Lower leg skin (tissue), 4 donors: ENCODE measurements at regions not wholly inside any gene's neighbourhood (a gene's known extent, or its start where the extent isn't known, plus 50 kb on each side); places are given as distances from the start of the nearest gene placed in this dataset.

Experiments
- DNase-seq, 2 donors: peaks; one replicate each; pipeline ENCODE4 v3.0.0-alpha.2; 2019; ENCODE audit warnings: low spot score in 2 of 2
- H3K4me3 ChIP-seq: fragments of 200-600 bp; sonication (generic); 2 replicates; pipeline ENCODE4 v1.5.1; 2017; ENCODE audit warnings: mild to moderate bottlenecking, low read depth; ENCODE audit not compliant: poor library complexity, severe bottlenecking
- CTCF ChIP-seq, 3 donors: fragments of 450-650 bp; IDR thresholded peaks; one replicate each; pipeline ENCODE4 v1.5.1; 2016; ENCODE audit warnings: antibody characterized with exemption in 3 of 3, mild to moderate bottlenecking in 3 of 3, moderate library complexity in 2 of 3
- POLR2A ChIP-seq, 2 donors: fragments of 450-650 bp; IDR thresholded peaks; one replicate each; pipeline ENCODE4 v1.6.1; 2016 to 2017; ENCODE audit warnings: antibody characterized with exemption in 2 of 2, mild to moderate bottlenecking in 1 of 2, moderate library complexity in 1 of 2
- WGBS, 2 donors: methylation state at CpG; one replicate each; pipeline ENCODE4 v1.1.5; 2018; 5-methylcytosine and 5-hydroxymethylcytosine counted together
- intact Hi-C: fragments of 100-400 bp; cut with DNase I; formaldehyde crosslinking; loops from one replicate; pipeline ENCODE4 v1.15.0; 2023; ENCODE audit warnings: low total_unique reads

- no peak for DNase-seq
- intact Hi-C loops = no loop called here
- H3K4me3 ChIP-seq = no peak overlapping the region
- TF ChIP-seq CTCF (IDR thresholded peaks at IDR 0.05) = no peak
- no peak for TF ChIP-seq POLR2A (IDR thresholded peaks at IDR 0.05)
- 67 to 80% methylated on average over 2 of the region's 2 CpGs for WGBS, 2 donors
Observed at GRCh38 chr5:174386846-174387245, 337.5 kb upstream of the MSX2 start.

- intact Hi-C loops = no loop called here
- WGBS, 2 donors = 78 to 88% methylated on average over 1 of the region's 1 CpG
- TF ChIP-seq CTCF (IDR thresholded peaks at IDR 0.05) = no peak
- no peak for TF ChIP-seq POLR2A (IDR thresholded peaks at IDR 0.05)
- no peak overlapping the region for H3K4me3 ChIP-seq
- no peak for DNase-seq
Observed at GRCh38 chr5:174387448-174387847, 336.9 kb upstream of the MSX2 start.

GRCh38 chr5:174392892-174393291 lies 331.5 kb upstream of the MSX2 start:
- intact Hi-C loops = no loop called here
- no peak for DNase-seq
- H3K4me3 ChIP-seq = no peak overlapping the region
- 81 to 86% methylated on average over 6 of the region's 6 CpGs for WGBS, 2 donors
- no peak for TF ChIP-seq POLR2A (IDR thresholded peaks at IDR 0.05)
- TF ChIP-seq CTCF (IDR thresholded peaks at IDR 0.05) = no peak

- intact Hi-C loops = no loop called here
- no peak overlapping the region for H3K4me3 ChIP-seq
- TF ChIP-seq POLR2A (IDR thresholded peaks at IDR 0.05) (no peak), CTCF (IDR thresholded peaks at IDR 0.05) (no peak)
- DNase-seq = no peak
- WGBS, 2 donors = 64 to 76% methylated on average over 4 of the region's 4 CpGs
Observed at GRCh38 chr5:174396541-174396940, 327.8 kb upstream of the MSX2 start.

- TF ChIP-seq POLR2A (IDR thresholded peaks at IDR 0.05) (no peak), CTCF (IDR thresholded peaks at IDR 0.05) (no peak)
- no peak for DNase-seq
- WGBS, 2 donors = 46 to 49% methylated on average over 4 of the region's 4 CpGs
- intact Hi-C loops = no loop called here
- no peak overlapping the region for H3K4me3 ChIP-seq
Observed at GRCh38 chr5:174397206-174397605, 327.2 kb upstream of the MSX2 start.

GRCh38 chr5:174398171-174398570 lies 326.2 kb upstream of the MSX2 start:
- TF ChIP-seq POLR2A (IDR thresholded peaks at IDR 0.05) = no peak
- no peak for TF ChIP-seq CTCF (IDR thresholded peaks at IDR 0.05)
- intact Hi-C loops = no loop called here
- WGBS, 2 donors = 73 to 75% methylated on average over 2 of the region's 2 CpGs

More at GRCh38 chr5:174398171-174398570, 326.2 kb upstream of the MSX2 start:
- no peak overlapping the region for H3K4me3 ChIP-seq
- DNase-seq = no peak
